ENCODE measurements at regions not wholly inside any gene's neighbourhood (a gene's known extent, or its start where the extent isn't known, plus 50 kb on each side); places are given as distances from the start of the nearest gene placed in this dataset.
"Not testable (repeated sequence)": the region's sequence is repeated elsewhere in the genome, so short reads cannot be mapped to it uniquely, and the experiment has no call there.

DNA sequence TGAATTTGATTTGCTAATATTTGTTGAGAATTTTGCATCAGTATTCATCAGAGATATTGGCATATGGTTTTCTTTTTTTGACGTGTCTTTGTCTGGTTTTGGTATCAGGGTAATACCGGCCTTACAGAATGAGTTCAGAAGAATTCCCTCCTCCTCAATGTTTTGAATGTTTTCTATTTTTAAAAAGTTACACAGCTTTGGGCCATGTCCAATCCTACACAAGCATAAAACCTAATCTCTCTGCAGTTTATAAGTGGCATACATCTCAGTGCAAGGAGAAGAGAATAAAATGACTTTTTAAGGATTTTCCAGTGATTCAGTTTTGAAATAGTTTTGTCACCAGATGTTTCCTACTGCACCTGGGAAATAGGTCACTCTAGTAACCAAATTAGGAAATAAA is 185.5 kb downstream of the COL12A1 start:
- Mint-ChIP-seq H3K9me3 (ENCODE audit: unreplicated experiment) (peaks cover 6% of the 10 kb centered on the region), H3K4me3 (ENCODE audit: unreplicated experiment) (no peak overlapping the region), H3K36me3 (ENCODE audit: unreplicated experiment) (peaks cover 6% of the 10 kb centered on the region), H3K27ac (ENCODE audit: unreplicated experiment) (no peak overlapping the region), H3K27me3 (ENCODE audit: unreplicated experiment) (no peaks in the 10 kb centered on the region), H3K4me1 (ENCODE audit: unreplicated experiment) (peaks cover 25% of the 10 kb centered on the region)
- TF ChIP-seq CTCF (IDR thresholded peaks at IDR 0.05): no peak
- no peak for DNase-seq (ENCODE audit: extremely low spot score, unreplicated experiment)

DNA sequence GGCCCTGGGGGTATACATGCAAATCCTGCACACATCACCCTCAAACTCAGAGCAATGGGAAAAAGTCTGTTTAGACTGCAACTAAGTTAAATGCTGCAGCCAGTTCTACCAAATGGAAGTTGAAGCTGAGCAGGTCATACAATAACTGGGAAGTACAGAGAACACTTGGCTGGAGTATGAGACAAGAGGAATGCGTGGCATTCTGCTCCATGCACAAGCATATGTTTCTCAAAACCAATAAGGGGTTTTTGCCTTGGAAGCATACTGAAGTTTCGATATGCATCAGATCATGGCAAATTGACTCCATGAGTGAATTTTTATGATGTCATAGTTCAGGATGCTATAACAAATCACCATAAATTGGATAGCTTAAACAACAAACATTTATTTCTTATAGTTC is 193.8 kb downstream of the COL12A1 start:
- Mint-ChIP-seq H3K4me1 (ENCODE audit: unreplicated experiment) (peaks cover 5% of the 10 kb centered on the region), H3K27ac (ENCODE audit: unreplicated experiment) (no peak overlapping the region), H3K9me3 (ENCODE audit: unreplicated experiment) (no peaks in the 10 kb centered on the region), H3K4me3 (ENCODE audit: unreplicated experiment) (no peak overlapping the region), H3K36me3 (ENCODE audit: unreplicated experiment) (peaks cover 2% of the 10 kb centered on the region), H3K27me3 (ENCODE audit: unreplicated experiment) (no peaks in the 10 kb centered on the region)
- no peak for TF ChIP-seq CTCF (IDR thresholded peaks at IDR 0.05)
- DNase-seq (ENCODE audit: extremely low spot score, unreplicated experiment): no peak

DNA sequence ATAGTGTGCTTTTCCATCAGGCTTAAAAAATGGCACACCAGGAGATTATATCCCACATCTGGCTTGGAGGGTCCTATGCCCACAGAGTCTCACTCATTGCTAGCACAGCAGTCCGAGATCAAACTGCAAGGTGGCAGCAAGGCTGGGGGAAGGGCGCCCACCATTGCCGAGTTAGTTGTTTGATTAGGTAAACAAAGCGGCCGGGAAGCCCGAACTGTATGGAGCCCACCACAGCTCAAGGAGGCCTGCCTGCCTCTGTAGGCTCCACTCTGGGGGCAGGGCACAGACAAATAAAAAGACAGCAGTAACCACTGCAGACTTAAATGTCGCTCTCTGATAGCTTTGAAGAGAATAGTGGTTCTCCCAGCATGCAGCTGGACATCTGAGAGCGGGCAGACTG is 201.9 kb downstream of the COL12A1 start:
- H3K4me1 Mint-ChIP-seq (ENCODE audit: unreplicated experiment): not testable (repeated sequence)
- peaks cover 17% of the 10 kb centered on the region for H3K9me3 Mint-ChIP-seq (ENCODE audit: unreplicated experiment)

DNA sequence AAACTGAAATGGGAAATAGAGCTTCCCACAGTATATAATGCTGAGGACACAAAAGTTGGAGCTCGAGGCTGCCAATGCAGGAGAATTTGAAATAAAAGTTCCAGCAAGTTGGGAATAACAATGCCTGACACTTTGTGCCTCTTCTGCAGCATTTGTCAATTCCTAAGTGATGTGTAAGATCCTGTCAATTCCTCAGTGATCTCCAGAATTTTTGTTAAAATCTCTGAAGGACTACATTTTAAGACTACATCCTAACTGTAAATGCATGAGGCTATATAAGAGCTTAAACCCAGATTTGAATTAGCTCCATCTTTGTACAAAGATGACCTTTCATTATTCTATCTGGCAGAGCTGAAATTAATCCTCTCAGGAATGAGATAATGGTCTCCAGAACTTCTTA is 208.2 kb downstream of the COL12A1 start:
- Mint-ChIP-seq H3K9me3 (ENCODE audit: unreplicated experiment) (peaks cover 7% of the 10 kb centered on the region), H3K27ac (ENCODE audit: unreplicated experiment) (no peak overlapping the region), H3K4me1 (ENCODE audit: unreplicated experiment) (peaks cover 25% of the 10 kb centered on the region), H3K36me3 (ENCODE audit: unreplicated experiment) (peaks cover 4% of the 10 kb centered on the region), H3K27me3 (ENCODE audit: unreplicated experiment) (no peaks in the 10 kb centered on the region), H3K4me3 (ENCODE audit: unreplicated experiment) (no peak overlapping the region)
- TF ChIP-seq CTCF (IDR thresholded peaks at IDR 0.05): no peak
- no peak for DNase-seq (ENCODE audit: extremely low spot score, unreplicated experiment)

More for the DNA sequence above, 201.9 kb downstream of the COL12A1 start:
- H3K4me3 Mint-ChIP-seq (ENCODE audit: unreplicated experiment); H3K27me3 Mint-ChIP-seq (ENCODE audit: unreplicated experiment); H3K27ac Mint-ChIP-seq (ENCODE audit: unreplicated experiment); DNase-seq (ENCODE audit: extremely low spot score, unreplicated experiment): not testable (repeated sequence)
- H3K36me3 Mint-ChIP-seq (ENCODE audit: unreplicated experiment): peaks cover 12% of the 10 kb centered on the region

DNA sequence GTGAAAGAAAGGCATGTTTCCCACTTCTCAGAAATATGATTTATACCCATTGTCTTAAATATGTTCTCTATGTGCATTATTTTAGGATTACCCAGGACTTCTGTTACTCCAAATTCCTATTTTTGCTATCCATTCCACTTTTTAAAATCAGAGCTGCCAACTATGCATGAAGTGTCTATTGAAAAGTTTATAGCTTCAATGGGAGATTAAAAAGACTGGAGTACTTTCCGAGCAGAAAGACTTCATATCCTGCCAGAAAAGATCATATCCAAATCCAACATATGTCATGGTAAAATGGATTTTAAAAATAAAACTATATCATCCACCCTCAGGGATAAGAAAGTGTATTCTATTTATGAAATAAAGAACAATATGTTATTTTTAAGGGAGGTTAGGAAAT is 212.7 kb downstream of the COL12A1 start:
- Mint-ChIP-seq H3K27me3 (ENCODE audit: unreplicated experiment) (no peaks in the 10 kb centered on the region), H3K36me3 (ENCODE audit: unreplicated experiment) (peaks cover 8% of the 10 kb centered on the region), H3K9me3 (ENCODE audit: unreplicated experiment) (no peaks in the 10 kb centered on the region), H3K4me1 (ENCODE audit: unreplicated experiment) (peaks cover 36% of the 10 kb centered on the region), H3K4me3 (ENCODE audit: unreplicated experiment) (no peak overlapping the region), H3K27ac (ENCODE audit: unreplicated experiment) (peak overlapping the region; percentile 86)
- no peak for DNase-seq (ENCODE audit: extremely low spot score, unreplicated experiment)
- no peak for TF ChIP-seq CTCF (IDR thresholded peaks at IDR 0.05)
